Esophagus (tissue), 2 donors: ENCODE measurements at regions not wholly inside any gene's neighbourhood (a gene's known extent, or its start where the extent isn't known, plus 50 kb on each side); places are given as distances from the start of the nearest gene placed in this dataset.

Experiments used
- H3K27ac ChIP-seq, 2 donors: one replicate each; pipeline ENCODE4 v1.5.1; 2013; ENCODE audit warnings: low read depth in 2 of 2, mild to moderate bottlenecking in 2 of 2, inconsistent platforms in 1 of 2, low read length in 1 of 2, moderate library complexity in 1 of 2
- H3K27me3 ChIP-seq, 2 donors: one replicate each; pipeline ENCODE4 v1.6.1; 2013; ENCODE audit warnings: low read length in 2 of 2, control low read depth in 1 of 2, mild to moderate bottlenecking in 1 of 2; ENCODE audit not compliant: insufficient read depth in 2 of 2, control insufficient read depth in 1 of 2
- H3K36me3 ChIP-seq, 2 donors: one replicate each; pipeline ENCODE4 v1.6.1; 2013; ENCODE audit warnings: low read length in 1 of 2; ENCODE audit not compliant: control insufficient read depth in 2 of 2, insufficient read depth in 2 of 2
- H3K4me1 ChIP-seq, 2 donors: one replicate each; pipeline ENCODE4 v1.6.1; 2013; ENCODE audit warnings: low read length in 1 of 2; ENCODE audit not compliant: control insufficient read depth in 2 of 2, insufficient read depth in 2 of 2
- H3K4me3 ChIP-seq, 2 donors: one replicate each; pipeline ENCODE4 v1.5.1; 2013; ENCODE audit warnings: low read length in 2 of 2, mild to moderate bottlenecking in 2 of 2, low read depth in 1 of 2, moderate library complexity in 1 of 2
- H3K9me3 ChIP-seq, 2 donors: one replicate each; pipeline ENCODE4 v1.6.1; 2013; ENCODE audit warnings: mild to moderate bottlenecking in 2 of 2, low read depth in 1 of 2, low read length in 1 of 2, moderate library complexity in 1 of 2; ENCODE audit not compliant: control insufficient read depth in 2 of 2, insufficient read depth in 1 of 2
- WGBS, 2 donors: extraction: QIAGEN DNeasy Blood & Tissue Kit; methylation state at CpG; one replicate each; pipeline ENCODE4 v1.1.7; 2013; 5-methylcytosine and 5-hydroxymethylcytosine counted together
- donor health status: healthy with polysubstance abuse.
- donor health status: Bipolar disorder and iron deficiency.

DNA sequence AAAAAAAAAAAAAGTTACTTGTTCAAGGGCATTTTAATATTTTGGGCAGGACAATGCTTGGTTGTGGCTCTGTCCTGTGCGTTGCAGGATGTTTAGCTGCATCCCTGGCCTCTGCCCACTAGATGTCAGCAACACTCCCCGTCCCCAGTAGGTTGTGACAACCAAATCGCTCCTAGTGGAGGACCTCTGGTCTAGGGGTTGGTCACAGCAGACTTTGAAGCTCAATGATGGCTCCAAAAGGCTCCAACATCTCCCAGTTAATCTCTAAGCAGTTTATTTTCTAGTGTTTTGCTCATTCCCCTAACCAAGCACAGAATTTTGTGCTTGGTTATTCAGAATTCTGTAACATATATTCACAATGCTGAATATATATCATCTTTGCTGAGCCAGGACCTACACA, 67.0 kb downstream of the CHRNA1 start:
- Histone ChIP-seq H3K36me3 (no peaks in the 10 kb centered on the region), H3K27me3 (no peaks in the 10 kb centered on the region), H3K4me3 (no peak overlapping the region), H3K9me3 (no peaks in the 10 kb centered on the region), H3K4me1 (no peaks in the 10 kb centered on the region), H3K27ac (no peak overlapping the region)
- 3 to 4% methylated on average over 3 of the region's 3 CpGs for WGBS, 2 donors

DNA sequence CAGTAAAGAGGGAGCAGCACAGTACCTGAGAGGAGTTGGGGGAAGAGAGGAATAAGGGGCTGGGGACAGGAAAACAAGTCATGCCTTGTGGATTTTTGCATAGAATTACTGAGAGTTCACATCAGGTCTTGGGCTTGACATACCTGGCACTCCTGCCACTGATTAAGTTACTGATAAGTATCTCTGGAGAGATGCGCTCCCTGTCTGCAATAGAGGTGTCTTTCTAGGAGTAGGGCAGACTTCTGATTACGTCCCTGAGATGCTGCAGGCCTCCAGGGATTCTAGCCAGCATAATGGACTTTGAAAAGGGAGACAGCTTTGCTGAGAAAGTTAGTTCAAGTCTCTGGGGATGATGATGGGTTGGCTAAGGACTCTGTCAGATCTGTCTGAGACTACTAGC, 69.4 kb downstream of the CHRNA1 start:
- H3K27ac ChIP-seq, result no peak overlapping the region
- H3K4me3 ChIP-seq, result no peak overlapping the region
- H3K4me1 ChIP-seq, result no peaks in the 10 kb centered on the region
- H3K36me3 ChIP-seq, result no peaks in the 10 kb centered on the region
- no peaks in the 10 kb centered on the region for H3K27me3 ChIP-seq
- H3K9me3 ChIP-seq, result no peaks in the 10 kb centered on the region
- 62 to 70% methylated on average over 2 of the region's 2 CpGs for WGBS, 2 donors

- H3K27me3 ChIP-seq, result no peaks in the 10 kb centered on the region
- H3K36me3 ChIP-seq, result no peaks in the 10 kb centered on the region
- WGBS, 2 donors, result 84 to 89% methylated on average over 5 of the region's 5 CpGs
- H3K4me1 ChIP-seq, result no peaks in the 10 kb centered on the region
- no peak overlapping the region for H3K4me3 ChIP-seq
- no peaks in the 10 kb centered on the region for H3K9me3 ChIP-seq
- no peak overlapping the region for H3K27ac ChIP-seq
These were observed 69.9 kb downstream of the CHRNA1 start for GRCh38 chr2:174694196-174694878.

DNA sequence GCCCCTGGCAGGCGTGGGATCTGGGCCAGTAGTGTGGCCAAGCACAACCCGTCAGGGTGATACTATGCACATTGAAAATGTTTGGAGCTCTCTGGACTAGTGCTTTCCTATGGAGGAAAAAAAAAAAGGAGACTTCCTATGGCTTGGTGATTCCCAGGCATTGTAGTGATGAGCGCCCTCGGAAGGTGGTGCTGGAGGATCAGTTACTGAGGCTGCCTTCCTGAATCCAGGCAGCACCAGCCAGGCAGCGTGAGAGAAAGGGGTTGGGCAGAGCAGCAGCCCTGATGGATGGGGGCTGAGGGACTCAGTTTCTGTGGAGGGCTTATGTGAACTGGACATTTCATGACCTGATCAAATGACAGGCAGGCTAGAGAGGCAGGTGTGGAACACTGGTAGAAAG, 70.9 kb downstream of the CHRNA1 start:
- Histone ChIP-seq H3K27me3 (no peaks in the 10 kb centered on the region), H3K4me3 (no peak overlapping the region), H3K9me3 (no peaks in the 10 kb centered on the region), H3K4me1 (no peaks in the 10 kb centered on the region), H3K36me3 (no peaks in the 10 kb centered on the region), H3K27ac (no peak overlapping the region)
- WGBS, 2 donors, result 89 to 91% methylated on average over 5 of the region's 5 CpGs

DNA sequence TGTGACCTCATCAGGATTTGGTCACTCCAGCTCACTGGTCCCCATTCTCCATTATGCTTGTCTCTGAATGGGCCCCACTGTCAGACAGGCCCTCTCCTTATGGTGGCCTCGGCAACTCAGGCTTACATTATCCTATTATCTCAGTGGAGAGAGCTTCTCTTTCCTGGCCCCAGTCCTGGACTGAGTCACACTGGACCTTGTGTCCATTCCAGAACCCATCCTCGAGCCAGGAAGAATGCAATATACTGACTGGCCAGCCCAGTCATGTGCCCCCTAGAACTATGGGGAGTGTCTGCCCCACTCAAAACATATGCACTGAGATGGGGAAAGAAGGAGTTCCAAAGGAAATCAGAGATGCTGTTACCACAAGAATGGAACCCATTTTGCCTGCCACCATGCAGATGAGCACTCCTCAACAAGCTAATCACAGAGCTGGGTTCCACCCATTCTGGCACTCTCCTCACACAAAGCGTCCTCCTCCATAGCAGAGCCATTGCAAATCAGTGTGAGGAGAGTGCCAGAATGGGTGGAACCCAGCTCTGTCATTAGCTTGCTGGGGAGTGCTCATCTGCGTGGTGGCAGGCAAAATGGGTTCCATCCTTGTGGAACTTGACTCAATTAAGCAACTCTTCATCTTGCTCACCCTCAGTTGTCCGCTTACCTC, 71.9 kb downstream of the CHRNA1 start:
- 76 to 80% methylated on average over 5 of the region's 5 CpGs for WGBS, 2 donors
- no peaks in the 10 kb centered on the region for H3K36me3 ChIP-seq
- no peaks in the 10 kb centered on the region for H3K4me1 ChIP-seq
- no peak overlapping the region for H3K4me3 ChIP-seq
- no peaks in the 10 kb centered on the region for H3K9me3 ChIP-seq
- H3K27ac ChIP-seq, result no peak overlapping the region
- no peaks in the 10 kb centered on the region for H3K27me3 ChIP-seq

DNA sequence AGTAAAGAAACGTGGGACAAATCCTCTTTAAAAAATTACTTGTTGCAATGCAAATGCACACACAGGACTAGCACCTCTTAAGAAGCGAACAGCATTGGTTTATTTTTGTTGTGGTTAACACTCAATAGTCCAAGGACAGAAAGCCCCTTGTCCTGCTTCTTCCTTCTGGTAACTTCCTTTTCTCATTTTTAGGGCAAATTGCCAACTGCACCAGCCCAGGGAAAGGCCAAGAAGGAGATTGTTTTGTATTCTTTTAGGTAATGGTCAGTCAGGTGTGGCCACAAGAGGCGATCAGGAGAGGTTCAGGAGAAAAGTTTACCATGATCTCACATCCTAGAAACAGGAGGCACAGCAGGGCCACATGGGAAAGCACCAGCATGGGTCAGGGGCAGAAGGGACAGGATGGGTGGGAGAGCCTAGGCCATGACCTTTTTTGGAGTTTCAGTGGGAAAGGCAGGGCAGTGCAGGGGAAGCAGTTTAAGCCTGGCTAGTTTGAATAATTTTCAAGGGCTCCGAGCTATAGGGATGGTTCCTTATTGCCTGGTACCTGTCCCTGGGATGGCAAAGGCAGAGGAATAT, 73.0 kb downstream of the CHRNA1 start:
- H3K36me3 ChIP-seq, result no peaks in the 10 kb centered on the region
- H3K4me1 ChIP-seq, result no peaks in the 10 kb centered on the region
- H3K27ac ChIP-seq, result no peak overlapping the region
- H3K4me3 ChIP-seq, result no peak overlapping the region
- no peaks in the 10 kb centered on the region for H3K9me3 ChIP-seq
- no peaks in the 10 kb centered on the region for H3K27me3 ChIP-seq
- 73 to 75% methylated on average over 4 of the region's 4 CpGs for WGBS, 2 donors

- 85 to 90% methylated on average over 3 of the region's 3 CpGs for WGBS, 2 donors
- H3K36me3 ChIP-seq, result no peaks in the 10 kb centered on the region
- H3K27ac ChIP-seq, result no peak overlapping the region
- no peaks in the 10 kb centered on the region for H3K4me1 ChIP-seq
- no peaks in the 10 kb centered on the region for H3K27me3 ChIP-seq
- H3K4me3 ChIP-seq, result no peak overlapping the region
- H3K9me3 ChIP-seq, result no peaks in the 10 kb centered on the region
These were observed 74.2 kb downstream of the CHRNA1 start for GRCh38 chr2:174690026-174690425.

- H3K9me3 ChIP-seq, result no peaks in the 10 kb centered on the region
- no peaks in the 10 kb centered on the region for H3K4me1 ChIP-seq
- H3K27me3 ChIP-seq, result no peaks in the 10 kb centered on the region
- WGBS, 2 donors, result 39 to 42% methylated on average over 2 of the region's 2 CpGs
- H3K27ac ChIP-seq, result no peak overlapping the region
- H3K36me3 ChIP-seq, result no peaks in the 10 kb centered on the region
- H3K4me3 ChIP-seq, result no peak overlapping the region
These were observed 76.2 kb downstream of the CHRNA1 start for GRCh38 chr2:174688079-174688478.

GRCh38 chr2:174686430-174686829, 77.8 kb downstream of the CHRNA1 start:
- Histone ChIP-seq H3K9me3 (no peaks in the 10 kb centered on the region), H3K4me3 (no peak overlapping the region), H3K27ac (no peak overlapping the region), H3K36me3 (no peaks in the 10 kb centered on the region), H3K27me3 (no peaks in the 10 kb centered on the region), H3K4me1 (no peaks in the 10 kb centered on the region)
- WGBS, 2 donors, result 88 to 94% methylated on average over 1 of the region's 1 CpG

DNA sequence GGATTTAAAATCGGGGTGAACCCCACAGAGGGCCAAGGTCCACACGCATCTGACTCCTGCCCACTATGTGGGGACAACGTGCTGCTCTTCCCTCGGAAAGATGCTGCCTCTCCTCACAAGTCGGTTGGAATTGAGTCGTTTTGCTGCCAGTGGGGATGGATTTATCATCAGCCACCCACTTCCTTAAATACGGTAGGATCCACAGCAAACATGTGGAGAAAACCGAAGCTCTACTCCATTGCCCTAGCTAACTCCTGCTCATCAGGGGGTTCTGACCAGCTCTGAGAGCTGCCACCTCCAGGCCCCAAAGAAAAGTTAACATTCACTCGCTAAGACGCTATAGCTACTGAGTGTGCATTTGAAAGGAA, 80.9 kb downstream of the CHRNA1 start:
- Histone ChIP-seq H3K4me3 (peak overlapping the region in 1 of 2 donors; percentile 74), H3K27ac (peak overlapping the region in 1 of 2 donors; percentile 59), H3K4me1 (peaks cover 0 to 2% of the 10 kb centered on the region in 2 donors), H3K9me3 (no peaks in the 10 kb centered on the region), H3K27me3 (no peaks in the 10 kb centered on the region), H3K36me3 (no peaks in the 10 kb centered on the region)
- WGBS, 2 donors, result 3 to 9% methylated on average over 10 of the region's 10 CpGs
